AG04449 (cell line): ENCODE measurements at regions not wholly inside any gene's neighbourhood (a gene's known extent, or its start where the extent isn't known, plus 50 kb on each side); places are given as distances from the start of the nearest gene placed in this dataset.

Experiments
- CTCF ChIA-PET: fragments of 350-600 bp; formaldehyde crosslinking; extraction: SDS; loops from one replicate; lab custom pipeline; 2021; ENCODE audit warnings: antibody characterized with exemption; lab: Yijun Ruan, JAX
- POLR2A ChIA-PET: fragments of 400-600, 350-600 bp; formaldehyde crosslinking; extraction: SDS; loops from one replicate; lab custom pipeline; 2020; ENCODE audit warnings: antibody characterized with exemption, inconsistent platforms; lab: Yijun Ruan, JAX
- DNase-seq: peaks from one replicate; pipeline ENCODE4 v3.0.0-alpha.2; 2010; ENCODE audit warnings: low read depth, low spot score
- H3K4me3 ChIP-seq: 2 replicates; pipeline ENCODE4 v1.5.1; 2011; ENCODE audit warnings: low read depth, mild to moderate bottlenecking, control low read depth, low read length
- TF ChIP-seq, protein P1 (sequence below): IDR thresholded peaks from one replicate; pipeline ENCODE4 v1.5.1; 2011; ENCODE audit warnings: mild to moderate bottlenecking, moderate library complexity, low read length, control low read depth, inconsistent platforms; ENCODE audit not compliant: insufficient read depth; ENCODE audit errors: missing control alignments

DNA sequence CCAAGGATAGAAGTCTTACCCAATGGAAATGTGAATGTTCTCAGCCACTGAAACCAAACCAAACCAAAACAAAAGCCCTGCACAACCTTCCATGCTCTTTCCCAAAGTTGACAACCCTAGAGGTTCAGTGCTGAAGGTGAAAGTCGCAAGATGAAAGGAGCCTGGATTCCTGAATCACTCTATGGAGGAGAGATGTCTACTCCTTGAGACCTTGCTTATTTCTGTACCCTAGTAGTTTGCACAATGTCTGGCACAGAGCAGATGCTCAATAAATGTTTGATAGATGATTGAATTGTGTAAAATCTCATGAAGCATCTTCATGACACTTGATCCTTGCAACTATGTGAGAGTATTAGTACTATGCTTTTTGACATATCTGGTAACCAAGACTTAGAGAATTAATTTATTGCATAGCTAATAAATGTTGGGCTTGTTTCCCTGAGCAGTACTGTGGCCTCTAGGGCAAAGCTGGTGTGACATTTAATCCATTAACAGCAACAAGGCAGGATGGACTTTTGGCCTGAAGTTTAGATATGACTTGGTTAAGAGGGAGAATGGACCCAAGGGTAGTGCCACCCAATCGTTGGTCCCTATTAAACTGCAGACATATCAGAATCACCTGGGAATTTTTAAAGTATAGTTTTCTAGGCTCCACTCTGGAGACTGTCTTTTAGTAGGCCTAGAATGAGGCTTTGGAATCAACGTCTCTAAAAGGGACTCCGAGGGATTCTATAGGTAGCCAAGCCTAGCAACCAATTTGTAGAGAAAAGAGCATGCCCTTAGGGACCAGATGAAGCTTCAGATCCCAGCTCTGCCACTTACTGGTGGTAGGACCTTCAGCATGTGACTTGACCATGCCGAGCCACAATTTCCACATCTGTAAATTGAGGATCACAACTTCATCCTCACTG lies 145.9 kb downstream of the DDX1 start:
- no peak for DNase-seq
- POLR2A ChIA-PET: no interaction called here

DNA sequence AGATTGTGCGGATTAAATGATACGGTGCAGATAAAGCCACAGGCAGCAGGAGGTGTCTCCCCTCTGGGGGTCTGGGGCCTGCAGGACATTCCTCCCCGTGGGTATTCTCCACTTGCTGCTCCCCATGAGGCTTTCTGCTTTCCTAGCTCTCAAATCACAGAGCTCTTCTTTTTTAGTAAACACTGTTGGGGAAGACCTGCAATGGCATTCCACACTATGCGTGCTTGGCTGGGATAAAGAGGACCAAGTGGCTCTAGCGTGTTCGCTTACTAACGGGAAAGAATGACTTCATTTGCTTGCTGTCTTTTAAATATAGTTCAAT lies 146.5 kb downstream of the DDX1 start:
- DNase-seq: no peak
- ChIA-PET POLR2A (no interaction called here), CTCF (no interaction called here)
- no peak overlapping the region for H3K4me3 ChIP-seq
- TF ChIP-seq, protein P1, sequence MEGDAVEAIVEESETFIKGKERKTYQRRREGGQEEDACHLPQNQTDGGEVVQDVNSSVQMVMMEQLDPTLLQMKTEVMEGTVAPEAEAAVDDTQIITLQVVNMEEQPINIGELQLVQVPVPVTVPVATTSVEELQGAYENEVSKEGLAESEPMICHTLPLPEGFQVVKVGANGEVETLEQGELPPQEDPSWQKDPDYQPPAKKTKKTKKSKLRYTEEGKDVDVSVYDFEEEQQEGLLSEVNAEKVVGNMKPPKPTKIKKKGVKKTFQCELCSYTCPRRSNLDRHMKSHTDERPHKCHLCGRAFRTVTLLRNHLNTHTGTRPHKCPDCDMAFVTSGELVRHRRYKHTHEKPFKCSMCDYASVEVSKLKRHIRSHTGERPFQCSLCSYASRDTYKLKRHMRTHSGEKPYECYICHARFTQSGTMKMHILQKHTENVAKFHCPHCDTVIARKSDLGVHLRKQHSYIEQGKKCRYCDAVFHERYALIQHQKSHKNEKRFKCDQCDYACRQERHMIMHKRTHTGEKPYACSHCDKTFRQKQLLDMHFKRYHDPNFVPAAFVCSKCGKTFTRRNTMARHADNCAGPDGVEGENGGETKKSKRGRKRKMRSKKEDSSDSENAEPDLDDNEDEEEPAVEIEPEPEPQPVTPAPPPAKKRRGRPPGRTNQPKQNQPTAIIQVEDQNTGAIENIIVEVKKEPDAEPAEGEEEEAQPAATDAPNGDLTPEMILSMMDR: no peak

More for the DNA sequence above, 145.9 kb downstream of the DDX1 start:
- H3K4me3 ChIP-seq: no peak overlapping the region
- CTCF ChIA-PET: no interaction called here
- TF ChIP-seq, protein P1: no peak

DNA sequence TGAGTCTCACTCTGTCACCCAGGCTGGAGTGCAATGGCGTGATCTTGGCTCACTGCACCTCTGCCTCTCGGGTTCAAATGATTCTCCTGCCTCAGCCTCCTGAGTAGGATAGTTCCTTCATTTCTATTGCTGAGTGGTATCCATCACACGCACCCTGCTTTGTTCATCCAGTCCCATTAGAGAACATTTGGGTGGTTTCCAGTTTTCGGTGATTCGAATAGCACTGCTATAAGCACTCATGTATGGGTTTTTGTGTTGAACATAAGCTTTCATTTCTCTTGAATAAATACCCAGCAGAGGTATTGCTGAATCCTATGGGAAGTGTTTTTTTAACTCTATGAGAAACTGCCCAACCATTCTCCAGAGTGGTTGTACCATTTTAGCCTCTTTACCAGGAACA lies 147.3 kb downstream of the DDX1 start:
- no peak overlapping the region for H3K4me3 ChIP-seq
- no peak for DNase-seq
- ChIA-PET CTCF (no interaction called here), POLR2A (no interaction called here)
- TF ChIP-seq, protein P1: no peak

DNA sequence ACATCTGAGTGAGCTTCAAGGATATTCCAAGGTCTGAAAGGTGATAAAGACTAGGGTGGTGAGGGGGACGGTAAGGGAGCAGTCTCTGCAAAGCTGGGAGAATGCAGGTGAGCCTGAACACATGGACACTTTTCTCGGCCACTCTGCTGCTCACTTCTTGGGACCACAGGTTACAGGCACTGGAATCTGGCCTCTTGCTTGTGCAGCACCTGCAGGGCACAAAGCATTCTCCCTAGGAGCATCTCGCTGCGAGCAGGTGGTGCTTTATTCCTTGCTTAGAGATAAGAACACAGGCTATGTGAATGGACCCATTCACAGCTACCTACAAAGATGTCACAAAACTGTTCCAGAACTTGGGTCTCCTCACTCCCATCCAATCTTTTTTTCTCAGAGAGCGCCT lies 153.2 kb downstream of the DDX1 start:
- no peak overlapping the region for H3K4me3 ChIP-seq
- no peak for DNase-seq
- CTCF ChIA-PET: no interaction called here
- POLR2A ChIA-PET: no interaction called here
- TF ChIP-seq, protein P1: no peak

DNA sequence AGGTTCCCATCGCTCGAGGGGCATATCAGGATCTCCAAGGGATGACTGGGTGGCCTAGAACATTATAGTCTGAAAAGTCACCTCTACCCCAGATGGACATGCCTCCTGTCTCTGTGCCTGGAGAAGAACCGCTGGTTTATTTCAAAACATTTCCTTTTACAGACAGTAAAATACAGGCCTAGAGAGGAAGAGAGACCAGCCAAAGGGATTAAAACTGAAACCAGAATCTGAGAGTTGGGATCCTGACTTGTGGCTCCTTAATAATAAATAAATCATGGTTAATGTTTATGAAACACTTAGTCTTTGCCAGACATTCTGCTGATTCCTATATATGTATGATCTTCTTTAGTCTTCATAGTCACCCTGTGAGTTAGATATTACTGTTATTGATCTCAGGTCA lies 153.7 kb downstream of the DDX1 start:
- H3K4me3 ChIP-seq: no peak overlapping the region
- no peak for DNase-seq
- ChIA-PET POLR2A (no interaction called here), CTCF (no interaction called here)
- TF ChIP-seq, protein P1: no peak

DNA sequence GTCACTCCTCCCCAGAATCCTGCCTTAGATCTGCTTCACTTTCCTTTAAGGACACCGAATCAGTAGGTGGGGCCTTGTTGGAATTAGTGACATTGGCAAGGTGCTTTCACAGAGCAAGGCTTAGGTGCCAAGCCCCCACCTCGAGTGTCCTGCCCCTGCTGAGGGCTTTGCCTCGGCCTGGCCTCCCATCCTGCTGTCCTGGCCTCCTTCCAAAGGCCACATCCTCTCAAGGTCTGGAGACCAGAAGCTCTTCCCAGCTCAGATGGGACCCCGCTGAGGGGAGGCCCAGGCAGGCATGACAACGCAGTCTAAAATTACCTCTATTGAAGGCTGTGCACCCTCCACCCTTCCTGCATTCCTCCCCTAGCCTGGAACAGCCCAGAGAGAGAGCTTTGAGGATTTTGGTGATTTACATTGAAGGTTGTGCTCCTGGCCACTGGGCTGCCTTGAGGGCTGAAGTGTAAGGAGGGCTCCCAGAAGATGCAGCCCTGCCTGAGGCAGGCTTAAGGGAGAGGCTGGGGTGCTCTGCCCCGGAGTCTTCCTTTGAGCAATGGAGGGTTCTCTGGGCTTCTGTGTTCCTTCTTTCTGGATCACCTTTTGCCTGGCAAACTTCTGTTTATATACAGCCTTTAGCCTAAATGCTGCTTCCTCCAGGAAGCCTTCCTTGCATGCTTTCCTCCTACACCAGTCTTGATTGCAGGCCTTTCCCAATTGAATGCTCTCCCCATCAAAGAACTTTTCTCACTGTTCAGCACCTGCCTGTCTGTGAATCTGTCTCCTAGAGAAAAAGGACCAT lies 154.4 kb downstream of the DDX1 start:
- DNase-seq: no peak
- POLR2A ChIA-PET: no interaction called here
- CTCF ChIA-PET: no interaction called here

More for the DNA sequence above, 154.4 kb downstream of the DDX1 start:
- H3K4me3 ChIP-seq: no peak overlapping the region
- TF ChIP-seq, protein P1: no peak
